ENCODE measurements at regions not wholly inside any gene's neighbourhood (a gene's known extent, or its start where the extent isn't known, plus 50 kb on each side); places are given as distances from the start of the nearest gene placed in this dataset.

- 3% methylated on average over 3 of the region's 3 CpGs for WGBS (ENCODE audit: low lambda C conversion rate)
- no peak for ATAC-seq
- H3K36me3 ChIP-seq (replicated peaks in 1 of 2; ENCODE audit: control insufficient read depth in 1 of 2, insufficient read depth in 2 of 2, low read length in 2 of 2) = no peaks in the 10 kb centered on the region
- TF ChIP-seq SUZ12 (IDR thresholded peaks at IDR 0.05; ENCODE audit: low read depth, low read length) (no peak), MED1 (CRISPR knock-in tag; IDR thresholded peaks at IDR 0.05) (no peak), YEATS4 (CRISPR knock-in tag; IDR thresholded peaks at IDR 0.05; ENCODE audit: borderline replicate concordance) (no peak), PCBP2 (optimal IDR thresholded peaks at IDR 0.05; ENCODE audit: low read depth, low read length, poor library complexity, severe bottlenecking) (no peak), ZFYVE20 (CRISPR knock-in tag; IDR thresholded peaks at IDR 0.05; ENCODE audit: borderline replicate concordance, low read depth) (no peak), NFE2L2 (IDR thresholded peaks at IDR 0.05; ENCODE audit: low read length) (no peak), ZNF747 (CRISPR knock-in tag; IDR thresholded peaks at IDR 0.05; ENCODE audit: borderline replicate concordance) (no peak), MAFF (IDR thresholded peaks at IDR 0.05; ENCODE audit: low read depth, low read length) (no peak)
- TF ChIP-seq, protein P1, sequence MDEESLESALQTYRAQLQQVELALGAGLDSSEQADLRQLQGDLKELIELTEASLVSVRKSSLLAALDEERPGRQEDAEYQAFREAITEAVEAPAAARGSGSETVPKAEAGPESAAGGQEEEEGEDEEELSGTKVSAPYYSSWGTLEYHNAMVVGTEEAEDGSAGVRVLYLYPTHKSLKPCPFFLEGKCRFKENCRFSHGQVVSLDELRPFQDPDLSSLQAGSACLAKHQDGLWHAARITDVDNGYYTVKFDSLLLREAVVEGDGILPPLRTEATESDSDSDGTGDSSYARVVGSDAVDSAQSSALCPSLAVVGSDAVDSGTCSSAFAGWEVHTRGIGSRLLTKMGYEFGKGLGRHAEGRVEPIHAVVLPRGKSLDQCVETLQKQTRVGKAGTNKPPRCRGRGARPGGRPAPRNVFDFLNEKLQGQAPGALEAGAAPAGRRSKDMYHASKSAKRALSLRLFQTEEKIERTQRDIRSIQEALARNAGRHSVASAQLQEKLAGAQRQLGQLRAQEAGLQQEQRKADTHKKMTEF (CRISPR knock-in tag; IDR thresholded peaks at IDR 0.05) = no peak
- H2AFZ ChIP-seq (ENCODE audit: low read length) = no peak overlapping the region
- H3K4me2 ChIP-seq (ENCODE audit: low read depth, low read length) = no peak overlapping the region
- no peak overlapping the region for H3K27ac ChIP-seq (ENCODE audit: extremely low read length, insufficient read depth, low read length)
- no peak for DNase-seq (ENCODE audit: low spot score)
- in situ Hi-C loops (cut with HindIII; ENCODE audit: extremely low pct_ligation_motif_present, low pct_unique_long_range_greater_than_20kb) (no loop called here), intact Hi-C loops (cut with micrococcal nuclease; ENCODE audit: unreplicated experiment) (no loop called here)
- H3K27me3 ChIP-seq (ENCODE audit: control insufficient read depth in 1 of 2, insufficient read depth in 2 of 2, low read length in 2 of 2) = no peaks in the 10 kb centered on the region; a peak in 1 of 5 replicates
- H3K4me3 ChIP-seq (replicated peaks in 1 of 3; ENCODE audit: insufficient read depth in 1 of 3, low read depth in 2 of 3, low read length in 3 of 3) = no peak overlapping the region
- no peak overlapping the region for H3K9ac ChIP-seq (ENCODE audit: insufficient read depth, low read depth, low read length)
- CTCF ChIA-PET (ENCODE audit: low intra/inter-chr PET ratio, low total read pairs) = no interaction called here
- H4K20me1 ChIP-seq (ENCODE audit: insufficient read depth, low read length) = no peaks in the 10 kb centered on the region
- POLR2A ChIA-PET = no interaction called here
- H3K4me1 ChIP-seq (ENCODE audit: insufficient read depth, low read length) = no peaks in the 10 kb centered on the region
- no peaks in the 10 kb centered on the region for H3K9me3 ChIP-seq (ENCODE audit: low read length)
- BruUV-seq (replicated peaks) = no TSS peak
- no peak for FAIRE-seq
- H3K79me2 ChIP-seq (ENCODE audit: insufficient read depth, low read length) = no peaks in the 10 kb centered on the region
Measured at GRCh38 chr3:102265720-102266119, 169.1 kb upstream of the ZPLD1 start.

DNA sequence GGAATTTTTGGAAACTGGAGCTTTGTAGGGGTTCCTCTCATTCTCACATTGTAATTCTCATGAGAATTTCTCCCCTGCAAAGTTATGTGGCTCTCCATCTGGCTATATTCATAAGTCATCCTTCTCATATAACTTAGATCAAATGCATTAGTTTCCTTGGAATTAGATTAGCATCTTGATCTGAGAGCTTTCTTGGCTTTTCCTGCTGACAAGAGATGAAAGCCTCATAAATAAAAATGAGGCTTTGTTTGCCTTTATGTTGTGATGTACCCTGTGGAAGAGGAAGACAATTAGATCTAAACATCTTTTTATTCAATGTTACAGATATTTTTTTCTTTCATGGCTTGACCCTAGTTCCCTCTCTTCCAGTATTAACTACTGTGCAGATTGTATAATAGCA is 165.4 kb upstream of the ZPLD1 start:
- intact Hi-C loops (cut with micrococcal nuclease; ENCODE audit: unreplicated experiment) = no loop called here
- DNase-seq (ENCODE audit: low spot score) = no peak
- H2AFZ ChIP-seq (ENCODE audit: low read length) = no peak overlapping the region
- no peaks in the 10 kb centered on the region for H3K9me3 ChIP-seq (ENCODE audit: low read length)
- H3K4me3 ChIP-seq (replicated peaks in 1 of 3; ENCODE audit: insufficient read depth in 1 of 3, low read depth in 2 of 3, low read length in 3 of 3) = no peak overlapping the region
- no peak for FAIRE-seq
- no peaks in the 10 kb centered on the region for H3K36me3 ChIP-seq (replicated peaks in 1 of 2; ENCODE audit: control insufficient read depth in 1 of 2, insufficient read depth in 2 of 2, low read length in 2 of 2)
- H3K27me3 ChIP-seq (ENCODE audit: control insufficient read depth in 1 of 2, insufficient read depth in 2 of 2, low read length in 2 of 2) = no peaks in the 10 kb centered on the region; a peak in 1 of 5 replicates
- no TSS peak for BruUV-seq (replicated peaks)
- H3K4me1 ChIP-seq (ENCODE audit: insufficient read depth, low read length) = no peaks in the 10 kb centered on the region
- no peak overlapping the region for H3K4me2 ChIP-seq (ENCODE audit: low read depth, low read length)
- H3K27ac ChIP-seq (ENCODE audit: extremely low read length, insufficient read depth, low read length) = no peak overlapping the region
- no peak overlapping the region for H3K9ac ChIP-seq (ENCODE audit: insufficient read depth, low read depth, low read length)
- POLR2A ChIA-PET = no interaction called here
- in situ Hi-C loops (cut with HindIII; ENCODE audit: extremely low pct_ligation_motif_present, low pct_unique_long_range_greater_than_20kb) = no loop called here
- CTCF ChIA-PET (ENCODE audit: low intra/inter-chr PET ratio, low total read pairs) = no interaction called here
- ATAC-seq = no peak
- H4K20me1 ChIP-seq (ENCODE audit: insufficient read depth, low read length) = no peaks in the 10 kb centered on the region
- H3K79me2 ChIP-seq (ENCODE audit: insufficient read depth, low read length) = no peaks in the 10 kb centered on the region
- TF ChIP-seq ZNF547 (CRISPR knock-in tag; IDR thresholded peaks at IDR 0.05) = no peak
- no peak for TF ChIP-seq TBL1XR1 (IDR thresholded peaks at IDR 0.05; ENCODE audit: borderline replicate concordance, low read length, partially characterized antibody)
- TF ChIP-seq GPBP1L1 (CRISPR knock-in tag; IDR thresholded peaks at IDR 0.05) = no peak
- no peak for TF ChIP-seq ELK4 (CRISPR knock-in tag; IDR thresholded peaks at IDR 0.05; ENCODE audit: borderline replicate concordance)
- TF ChIP-seq ZNF256 (CRISPR knock-in tag; conservative IDR thresholded peaks at IDR 0.05) = no peak
- no peak for TF ChIP-seq ETV6 (CRISPR knock-in tag; conservative IDR thresholded peaks at IDR 0.05)
- TF ChIP-seq ZNF776 (CRISPR knock-in tag; IDR thresholded peaks at IDR 0.05) = no peak
